GM12875 (cell line): ENCODE measurements at regions not wholly inside any gene's neighbourhood (a gene's known extent, or its start where the extent isn't known, plus 50 kb on each side); places are given as distances from the start of the nearest gene placed in this dataset.

Source experiments
- H3K4me3 ChIP-seq: one replicate; pipeline ENCODE4 v1.5.1; 2011; ENCODE audit warnings: low read depth, low read length, control low read depth
- TF ChIP-seq, protein P1 (sequence below): IDR thresholded peaks from 2 replicates; pipeline ENCODE4 v1.5.1; 2011; ENCODE audit warnings: low read depth, mild to moderate bottlenecking, control low read depth, inconsistent platforms, low read length, moderate library complexity, borderline replicate concordance; ENCODE audit not compliant: insufficient read depth

DNA sequence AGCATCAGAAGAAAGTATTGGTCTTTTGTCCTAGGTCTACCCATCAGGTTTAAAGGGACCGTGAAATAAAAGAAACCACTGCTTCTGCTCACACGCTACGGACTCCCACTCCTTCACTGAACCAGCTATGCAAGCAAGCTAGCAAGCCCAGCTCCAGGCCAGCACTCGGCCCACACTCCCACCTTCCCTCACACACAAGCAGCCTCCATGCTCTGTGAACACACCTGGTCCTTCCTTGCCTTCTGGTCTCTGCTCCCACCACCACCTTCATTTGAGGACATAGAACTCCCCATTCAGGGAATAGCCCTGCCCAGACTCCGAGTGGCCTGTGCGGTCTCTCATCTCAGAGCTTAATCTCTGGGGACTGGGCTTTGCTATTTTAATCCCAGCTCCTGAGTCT, 436.4 kb upstream of the CDH4 start:
- TF ChIP-seq, protein P1, sequence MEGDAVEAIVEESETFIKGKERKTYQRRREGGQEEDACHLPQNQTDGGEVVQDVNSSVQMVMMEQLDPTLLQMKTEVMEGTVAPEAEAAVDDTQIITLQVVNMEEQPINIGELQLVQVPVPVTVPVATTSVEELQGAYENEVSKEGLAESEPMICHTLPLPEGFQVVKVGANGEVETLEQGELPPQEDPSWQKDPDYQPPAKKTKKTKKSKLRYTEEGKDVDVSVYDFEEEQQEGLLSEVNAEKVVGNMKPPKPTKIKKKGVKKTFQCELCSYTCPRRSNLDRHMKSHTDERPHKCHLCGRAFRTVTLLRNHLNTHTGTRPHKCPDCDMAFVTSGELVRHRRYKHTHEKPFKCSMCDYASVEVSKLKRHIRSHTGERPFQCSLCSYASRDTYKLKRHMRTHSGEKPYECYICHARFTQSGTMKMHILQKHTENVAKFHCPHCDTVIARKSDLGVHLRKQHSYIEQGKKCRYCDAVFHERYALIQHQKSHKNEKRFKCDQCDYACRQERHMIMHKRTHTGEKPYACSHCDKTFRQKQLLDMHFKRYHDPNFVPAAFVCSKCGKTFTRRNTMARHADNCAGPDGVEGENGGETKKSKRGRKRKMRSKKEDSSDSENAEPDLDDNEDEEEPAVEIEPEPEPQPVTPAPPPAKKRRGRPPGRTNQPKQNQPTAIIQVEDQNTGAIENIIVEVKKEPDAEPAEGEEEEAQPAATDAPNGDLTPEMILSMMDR = no peak
- no peak overlapping the region for H3K4me3 ChIP-seq

DNA sequence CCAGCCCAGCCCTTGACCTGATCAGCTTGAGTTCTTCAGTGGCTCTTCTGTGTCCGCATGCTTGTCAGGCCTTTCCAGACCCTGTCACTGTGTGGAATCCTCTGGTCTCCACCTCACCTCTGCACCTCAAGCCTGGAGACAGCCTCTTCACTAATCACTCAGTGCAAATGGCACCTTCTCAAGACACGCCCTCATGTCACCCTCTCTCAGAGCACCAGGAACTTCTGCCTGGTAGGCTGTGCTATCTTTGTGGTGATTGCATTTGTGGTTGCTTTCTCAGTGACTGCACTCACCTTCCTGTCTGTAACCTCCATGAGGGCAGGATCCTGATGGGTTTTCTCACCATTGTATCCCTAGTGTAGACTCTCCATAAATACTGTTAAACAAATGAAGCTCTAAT, 435.2 kb upstream of the CDH4 start:
- H3K4me3 ChIP-seq = no peak overlapping the region
- TF ChIP-seq, protein P1 = no peak

DNA sequence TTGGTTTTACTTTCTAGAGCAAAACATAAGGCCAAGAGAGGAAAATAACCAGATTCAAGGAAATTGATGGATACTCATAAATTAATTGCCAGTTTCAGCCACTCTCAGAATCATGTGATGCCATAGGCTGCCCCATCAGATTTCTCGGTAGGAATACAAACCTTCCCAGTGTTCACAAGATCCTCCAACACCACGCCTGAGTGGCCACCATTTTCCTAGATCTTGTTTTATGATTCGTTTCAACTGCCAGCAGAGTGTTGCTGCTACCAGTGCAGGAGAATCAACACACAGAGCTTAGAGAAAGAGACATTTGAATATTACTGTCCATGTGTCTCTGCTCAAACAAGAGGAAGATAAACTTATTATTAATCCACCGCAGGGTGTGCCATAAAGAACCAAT, 434.2 kb upstream of the CDH4 start:
- TF ChIP-seq, protein P1 = no peak
- no peak overlapping the region for H3K4me3 ChIP-seq

DNA sequence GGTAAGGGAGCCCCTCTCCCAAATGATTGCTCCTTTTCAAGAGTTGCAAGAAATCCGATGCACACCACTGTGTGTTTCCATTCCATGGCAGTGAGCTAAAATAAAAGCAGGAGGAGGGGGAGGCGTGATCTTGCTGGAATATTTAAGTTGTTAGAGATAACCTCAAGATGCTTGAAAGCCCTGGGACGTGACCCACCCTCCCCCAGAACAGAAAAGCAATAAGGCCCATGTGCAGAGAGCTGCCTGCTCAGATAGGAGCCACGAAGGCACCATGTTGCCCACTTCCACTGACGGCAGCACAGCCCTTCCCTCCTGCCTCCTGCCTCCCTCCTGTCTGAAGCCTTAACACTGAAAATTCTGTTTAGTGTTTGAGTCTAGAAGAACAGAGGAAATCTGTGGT, 432.6 kb upstream of the CDH4 start:
- no peak overlapping the region for H3K4me3 ChIP-seq
- TF ChIP-seq, protein P1 = no peak

DNA sequence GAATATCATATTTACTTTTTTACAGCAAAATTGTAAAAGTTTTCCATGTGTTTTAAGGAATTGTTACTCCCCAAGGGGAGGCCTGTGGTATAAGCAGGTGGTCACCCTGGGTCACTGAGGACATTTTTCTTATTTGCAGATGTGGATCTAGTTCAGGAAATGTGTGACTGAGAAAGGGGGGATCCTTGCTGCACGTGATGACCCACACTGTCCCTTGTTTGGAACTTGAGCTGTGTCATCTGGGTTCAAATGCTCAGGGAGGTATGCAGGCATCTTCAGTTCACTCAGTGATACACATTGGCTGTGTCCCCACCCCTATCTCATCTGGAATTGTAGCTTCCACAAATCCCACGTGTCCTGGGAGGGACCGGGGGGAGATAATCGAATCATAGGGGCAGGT, 431.9 kb upstream of the CDH4 start:
- no peak overlapping the region for H3K4me3 ChIP-seq
- TF ChIP-seq, protein P1 = no peak

DNA sequence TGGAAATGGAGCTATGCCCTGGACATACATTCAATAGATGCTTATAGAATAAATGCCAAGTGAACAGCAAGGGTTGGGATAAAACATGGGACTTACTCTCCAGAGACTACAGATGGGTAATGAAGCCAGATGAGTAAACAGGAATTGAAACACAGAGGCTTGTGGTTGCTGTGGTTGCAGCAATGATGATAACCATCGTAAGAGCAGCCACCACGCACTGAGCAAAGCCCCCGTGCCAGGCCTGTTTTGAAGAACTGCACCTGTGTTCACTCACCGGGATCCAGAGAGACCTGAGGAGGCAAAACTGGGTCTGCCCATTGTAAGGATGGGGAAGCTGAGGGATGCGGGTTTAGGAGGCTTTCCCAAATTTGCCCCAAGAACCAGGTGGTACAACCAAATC, 431.1 kb upstream of the CDH4 start:
- TF ChIP-seq, protein P1 = no peak
- H3K4me3 ChIP-seq = no peak overlapping the region

DNA sequence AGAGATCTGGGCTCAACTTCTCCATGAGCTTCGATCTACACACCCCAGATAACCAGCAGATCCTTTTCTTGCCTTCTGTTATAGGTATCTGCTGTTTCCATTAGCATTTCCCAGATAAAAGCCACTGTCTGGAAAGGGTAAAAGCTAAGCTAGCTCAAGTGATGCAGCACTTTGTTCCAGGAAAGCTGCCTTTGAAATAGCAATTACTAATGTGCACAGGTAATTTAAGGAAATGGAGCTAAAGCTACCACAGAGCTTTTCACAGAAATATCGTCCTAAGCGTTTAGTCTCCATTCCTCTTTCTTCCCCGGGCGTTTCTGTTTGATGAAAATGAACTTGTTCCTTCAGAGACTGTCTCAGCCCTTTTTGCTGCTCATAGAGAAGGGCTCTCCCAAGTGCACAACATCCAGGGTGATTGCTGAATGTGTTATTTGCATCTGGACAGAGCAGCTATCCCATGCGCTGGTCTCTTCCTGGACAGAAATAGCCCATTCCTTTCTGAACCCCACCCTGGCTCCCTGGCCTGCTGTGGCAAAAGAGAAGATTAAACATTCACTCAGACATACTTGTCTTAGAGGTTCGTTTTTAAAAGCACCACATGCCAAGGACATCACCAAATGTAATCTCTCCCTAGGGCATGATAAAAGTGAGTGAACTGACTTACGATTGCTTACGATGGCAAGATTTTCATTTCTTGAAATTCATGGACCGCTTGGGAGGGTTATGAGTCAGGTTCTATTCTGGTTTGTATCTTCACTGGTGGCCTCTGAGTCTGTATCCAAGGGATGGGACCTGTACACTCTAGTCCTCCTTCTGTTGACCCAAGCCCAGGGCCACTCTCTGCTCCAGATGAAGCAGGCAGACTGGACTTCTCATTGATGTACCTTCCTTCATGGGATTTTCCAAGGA, 429.1 kb upstream of the CDH4 start:
- TF ChIP-seq, protein P1 = no peak
- no peak overlapping the region for H3K4me3 ChIP-seq
